Common myeloid progenitor, CD34-positive (primary cell): ENCODE measurements at regions not wholly inside any gene's neighbourhood (a gene's known extent, or its start where the extent isn't known, plus 50 kb on each side); places are given as distances from the start of the nearest gene placed in this dataset.

Experiments
- CTCF ChIA-PET: fragments of 350-600 bp; sonication (Branson Sonifier 250); formaldehyde crosslinking; loops from one replicate; lab custom pipeline; 2021; ENCODE audit warnings: antibody characterized with exemption; lab: Charles Lee
- POLR2A ChIA-PET: fragments of 350-600 bp; sonication (Branson Sonifier 250); formaldehyde crosslinking; loops from one replicate; lab custom pipeline; 2021; ENCODE audit warnings: antibody characterized with exemption; lab: Charles Lee
- DNase-seq, 3 donors: peaks; one replicate each; pipeline versions ENCODE4 v3.0.0 to v3.0.0-alpha.2; 2013
- H3K27ac ChIP-seq, 2 experiments: 1 replicate in 1 of 2; 2 replicates in 1 of 2; pipeline ENCODE4 v1.7.0; 2013; ENCODE audit warnings: inconsistent platforms in 2 of 2, low read length in 2 of 2, mild to moderate bottlenecking in 2 of 2, low read depth in 1 of 2, moderate library complexity in 1 of 2; ENCODE audit not compliant: severe bottlenecking in 2 of 2, insufficient read depth in 1 of 2, poor library complexity in 1 of 2
- H3K27me3 ChIP-seq, 5 experiments: replicated peaks in 2 of 5; 1 replicate in 3 of 5; 2 replicates in 2 of 5; pipeline versions ENCODE4 v1.6.1 to v1.7.0; 2013; ENCODE audit warnings: low read length in 4 of 5, mild to moderate bottlenecking in 2 of 5, moderate library complexity in 2 of 5, inconsistent platforms in 1 of 5; ENCODE audit not compliant: insufficient read depth in 5 of 5, control insufficient read depth in 4 of 5
- H3K36me3 ChIP-seq, 4 experiments: 1 replicate in 2 of 4; 2 replicates in 2 of 4; pipeline versions ENCODE4 v1.6.1 to v1.7.0; 2013; ENCODE audit warnings: low read length in 3 of 4, control low read depth in 1 of 4, mild to moderate bottlenecking in 1 of 4; ENCODE audit not compliant: control insufficient read depth in 4 of 4, insufficient read depth in 4 of 4
- H3K4me1 ChIP-seq, 4 experiments: 1 replicate in 3 of 4; 2 replicates in 1 of 4; pipeline versions ENCODE4 v1.6.1 to v1.7.1; 2013; ENCODE audit warnings: low read length in 3 of 4, mild to moderate bottlenecking in 3 of 4, control low read depth in 1 of 4, inconsistent platforms in 1 of 4, moderate library complexity in 1 of 4; ENCODE audit not compliant: control insufficient read depth in 4 of 4, insufficient read depth in 4 of 4; ENCODE audit errors: control extremely low read depth in 1 of 4
- H3K4me3 ChIP-seq, 7 experiments: 1 replicate in 4 of 7; 2 replicates in 3 of 7; pipeline versions ENCODE4 v1.5.1 to v1.7.0; 2013; ENCODE audit warnings: mild to moderate bottlenecking in 7 of 7, low read length in 6 of 7, moderate library complexity in 6 of 7, inconsistent platforms in 2 of 7, low read depth in 2 of 7, control low read depth in 1 of 7; ENCODE audit not compliant: insufficient read depth in 4 of 7, control insufficient read depth in 1 of 7; ENCODE audit errors: extremely low read depth in 1 of 7
- H3K9me3 ChIP-seq, 5 experiments: 1 replicate in 4 of 5; 2 replicates in 1 of 5; pipeline versions ENCODE4 v1.6.1 to v1.7.1; 2013; ENCODE audit warnings: low read length in 4 of 5, mild to moderate bottlenecking in 2 of 5, inconsistent platforms in 1 of 5, low read depth in 1 of 5, moderate library complexity in 1 of 5; ENCODE audit not compliant: control insufficient read depth in 4 of 5, insufficient read depth in 2 of 5; ENCODE audit errors: control extremely low read depth in 1 of 5
- WGBS: methylation state at CpG from one replicate; pipeline ENCODE4 v1.1.5; 2013; ENCODE audit not compliant: insufficient coverage; 5-methylcytosine and 5-hydroxymethylcytosine counted together

DNA sequence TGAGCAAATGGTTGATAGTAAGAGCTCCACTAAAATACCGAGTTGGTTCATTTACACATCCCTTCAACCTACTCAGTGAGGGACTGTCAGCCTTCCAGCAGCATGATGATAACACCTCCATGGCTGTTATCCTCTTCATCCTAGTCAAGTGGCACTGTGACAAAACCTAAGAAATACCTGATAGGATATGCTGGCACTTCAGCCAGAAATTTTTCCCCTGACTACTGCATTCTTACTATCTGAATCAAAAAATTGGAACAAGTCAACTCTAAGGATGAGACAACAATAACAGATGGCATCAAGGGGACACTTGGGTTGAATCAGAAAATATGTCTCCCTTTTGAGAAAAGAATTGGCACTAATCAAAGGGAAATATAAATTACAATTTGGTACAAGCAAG, 193.9 kb downstream of the KCTD12 start:
- POLR2A ChIA-PET: no interaction called here
- no peak overlapping the region for H3K27ac ChIP-seq
- H3K4me3 ChIP-seq: no peak overlapping the region
- DNase-seq: no peak
- WGBS: no CpG with 5 or more reads among the region's 1 CpG
- no peaks in the 10 kb centered on the region for H3K9me3 ChIP-seq
- CTCF ChIA-PET: interaction anchor here (1.2 kb wide), 1 partner anchor 11 kb away, joined by 4 read pairs; no protein-coding TSS in a partner anchor
- H3K36me3 ChIP-seq: no peaks in the 10 kb centered on the region
- peaks cover 0 to 9% (median 2%) of the 10 kb centered on the region in 4 experiments for H3K4me1 ChIP-seq
- H3K27me3 ChIP-seq: no peaks in the 10 kb centered on the region

DNA sequence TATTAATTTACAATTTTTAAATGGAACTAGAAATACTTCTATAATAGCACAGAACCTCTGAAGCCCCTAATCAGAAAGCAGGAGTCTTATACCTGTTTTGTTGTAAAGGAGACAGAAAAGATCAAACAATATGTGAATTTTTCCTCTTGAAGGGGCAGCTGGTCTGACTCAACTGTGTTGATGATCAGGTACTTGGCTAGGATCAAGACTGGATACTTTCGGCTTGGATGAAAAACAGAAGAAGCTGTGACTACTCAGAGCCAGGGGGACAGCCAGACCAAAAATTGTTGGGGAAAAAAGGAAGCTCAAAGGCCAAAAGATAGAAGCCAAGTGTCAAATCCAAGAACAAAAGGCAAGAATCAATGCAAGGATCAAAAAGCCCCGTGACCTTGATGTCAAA, 195.6 kb downstream of the KCTD12 start:
- H3K4me1 ChIP-seq: peaks cover 0 to 12% (median 3%) of the 10 kb centered on the region in 4 experiments
- no peaks in the 10 kb centered on the region for H3K9me3 ChIP-seq
- 100% methylated on average over 2 of the region's 2 CpGs for WGBS
- H3K27me3 ChIP-seq: no peaks in the 10 kb centered on the region
- H3K27ac ChIP-seq: no peak overlapping the region
- ChIA-PET POLR2A (no interaction called here), CTCF (no interaction called here)
- DNase-seq: no peak
- no peak overlapping the region for H3K4me3 ChIP-seq
- H3K36me3 ChIP-seq: no peaks in the 10 kb centered on the region

DNA sequence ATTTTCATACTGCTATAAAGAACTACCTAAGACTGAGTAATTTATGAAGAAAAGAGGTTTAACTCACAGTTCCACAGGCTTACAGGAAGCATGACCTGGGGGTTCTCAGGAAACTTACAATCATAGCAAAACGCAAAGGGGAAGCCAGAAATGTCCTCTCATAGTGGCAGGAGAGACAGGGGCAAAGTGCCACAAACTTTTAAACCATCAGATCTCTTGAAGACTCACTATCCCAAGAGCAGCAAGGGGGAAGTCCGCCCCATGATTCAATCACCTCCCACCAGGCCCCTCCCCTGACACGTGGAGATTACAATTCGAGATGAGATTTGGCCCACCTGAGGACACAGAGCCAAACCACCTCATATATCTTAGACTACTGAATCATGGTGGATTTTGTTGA, 198.7 kb downstream of the KCTD12 start:
- H3K9me3 ChIP-seq: no peaks in the 10 kb centered on the region
- no peak overlapping the region for H3K27ac ChIP-seq
- POLR2A ChIA-PET: no interaction called here
- H3K4me1 ChIP-seq: peaks cover 0 to 12% (median 3%) of the 10 kb centered on the region in 4 experiments
- CTCF ChIA-PET: no interaction called here
- H3K4me3 ChIP-seq: no peak overlapping the region
- H3K27me3 ChIP-seq: no peaks in the 10 kb centered on the region
- 65% methylated on average over 4 of the region's 4 CpGs for WGBS
- no peaks in the 10 kb centered on the region for H3K36me3 ChIP-seq
- peak in 2 of 3 donors; percentile 68 to 72 for DNase-seq

DNA sequence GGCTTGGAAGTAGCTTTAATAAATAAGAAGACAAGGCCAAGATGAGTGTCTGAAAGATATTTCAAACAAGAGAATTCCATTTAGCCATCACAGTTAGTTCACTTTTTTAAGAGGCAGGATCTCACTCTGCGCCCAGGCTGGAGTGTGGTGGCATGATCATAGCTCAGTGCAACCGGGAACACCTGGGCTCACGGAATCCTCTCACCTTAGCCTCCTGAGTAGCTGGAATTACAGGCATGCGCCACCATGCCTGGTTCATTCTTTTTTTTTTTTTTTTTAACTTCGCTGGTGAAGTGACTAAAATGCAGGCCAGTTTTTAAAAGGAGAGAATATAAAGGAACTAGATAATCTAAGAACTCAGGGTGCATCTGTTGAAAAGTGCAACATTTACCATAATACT, 200.3 kb downstream of the KCTD12 start:
- 100% methylated on average over 2 of the region's 5 CpGs for WGBS
- Histone ChIP-seq H3K4me3 (no peak overlapping the region), H3K27ac (no peak overlapping the region), H3K9me3 (no peaks in the 10 kb centered on the region), H3K27me3 (no peaks in the 10 kb centered on the region), H3K36me3 (no peaks in the 10 kb centered on the region), H3K4me1 (peaks cover 0 to 12% (median 3%) of the 10 kb centered on the region in 4 experiments)
- DNase-seq: no peak
- POLR2A ChIA-PET: no interaction called here
- CTCF ChIA-PET: interaction anchor here (1.1 kb wide), 1 partner anchor 218 kb away, joined by 3 read pairs; no protein-coding TSS in a partner anchor

DNA sequence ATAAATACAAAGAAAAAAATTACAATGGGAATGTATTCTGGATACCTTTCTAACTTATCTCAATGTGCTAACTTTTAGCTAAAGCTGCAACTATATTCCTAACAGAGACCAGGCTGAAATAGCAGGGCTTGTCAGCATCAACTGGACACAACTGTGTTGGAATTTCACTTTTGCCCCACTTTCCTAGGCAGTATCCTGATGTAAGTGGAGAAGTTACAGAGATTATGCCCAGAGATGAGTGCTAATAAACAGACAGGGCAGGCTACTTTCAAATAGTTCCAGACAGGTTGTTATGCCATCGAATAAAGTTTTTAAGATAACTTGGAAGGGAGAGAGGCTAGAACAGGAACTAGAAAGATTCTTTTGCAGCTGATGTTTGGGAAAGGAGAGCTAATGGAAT, 201.9 kb downstream of the KCTD12 start:
- H3K4me3 ChIP-seq: no peak overlapping the region
- H3K9me3 ChIP-seq: no peaks in the 10 kb centered on the region
- H3K27ac ChIP-seq: no peak overlapping the region
- CTCF ChIA-PET: no interaction called here
- H3K4me1 ChIP-seq: peaks cover 0 to 12% (median 3%) of the 10 kb centered on the region in 4 experiments
- no peaks in the 10 kb centered on the region for H3K36me3 ChIP-seq
- H3K27me3 ChIP-seq: no peaks in the 10 kb centered on the region
- DNase-seq: no peak
- POLR2A ChIA-PET: no interaction called here
- 80% methylated on average over 1 of the region's 1 CpG for WGBS

DNA sequence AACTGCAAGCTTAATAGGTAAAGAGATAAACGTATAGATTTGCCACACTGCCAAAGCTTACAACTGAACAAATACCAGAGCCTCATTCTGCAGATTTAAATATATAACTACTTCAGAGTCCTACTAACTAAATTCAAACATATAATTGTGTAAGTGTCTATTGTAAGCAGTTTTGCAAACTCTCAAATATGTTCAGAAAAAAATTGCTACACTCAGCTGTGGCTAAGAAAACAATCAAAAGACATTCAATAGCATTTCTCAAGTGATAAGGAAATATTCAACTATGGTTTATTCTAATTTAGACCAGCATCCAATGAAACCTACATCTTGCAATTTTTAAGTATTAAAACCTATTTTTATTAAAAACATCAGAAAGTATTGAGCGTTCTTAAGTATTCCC, 202.4 kb downstream of the KCTD12 start:
- peaks cover 0 to 12% (median 3%) of the 10 kb centered on the region in 4 experiments for H3K4me1 ChIP-seq
- H3K27me3 ChIP-seq: no peaks in the 10 kb centered on the region
- ChIA-PET CTCF (no interaction called here), POLR2A (no interaction called here)
- no peak overlapping the region for H3K4me3 ChIP-seq
- no peak for DNase-seq
- H3K9me3 ChIP-seq: no peaks in the 10 kb centered on the region
- no CpG with 5 or more reads among the region's 2 CpGs for WGBS
- no peaks in the 10 kb centered on the region for H3K36me3 ChIP-seq
- no peak overlapping the region for H3K27ac ChIP-seq

DNA sequence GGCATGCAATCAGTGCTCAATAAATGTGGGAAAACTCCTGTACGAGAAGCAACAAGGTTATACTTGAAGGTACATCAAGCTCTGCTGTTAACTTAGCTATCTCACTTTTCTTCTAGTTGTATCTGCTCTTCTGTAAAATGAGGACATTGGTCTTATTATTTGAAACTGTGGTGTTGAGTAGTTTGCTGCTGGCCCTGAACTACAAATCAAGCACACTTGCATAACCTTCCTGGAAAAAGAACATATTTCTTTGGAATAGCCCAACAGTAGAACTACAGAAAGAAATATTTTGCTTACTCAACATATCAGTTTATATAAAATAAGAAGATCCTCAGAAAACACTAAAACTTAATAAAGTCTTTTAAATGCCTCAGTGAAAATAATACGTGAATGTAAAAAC, 203.0 kb downstream of the KCTD12 start:
- DNase-seq: no peak
- Histone ChIP-seq H3K27me3 (no peaks in the 10 kb centered on the region), H3K9me3 (no peaks in the 10 kb centered on the region), H3K27ac (no peak overlapping the region), H3K36me3 (no peaks in the 10 kb centered on the region), H3K4me1 (peaks cover 0 to 11% (median 3%) of the 10 kb centered on the region in 4 experiments), H3K4me3 (no peak overlapping the region)
- WGBS: 100% methylated on average over 1 of the region's 2 CpGs
- CTCF ChIA-PET: interaction anchor here (0.8 kb wide), 1 partner anchor 12 kb away, joined by 3 read pairs; no protein-coding TSS in a partner anchor
- POLR2A ChIA-PET: no interaction called here
